GM21367 (cell line): ENCODE measurements at regions not wholly inside any gene's neighbourhood (a gene's known extent, or its start where the extent isn't known, plus 50 kb on each side); places are given as distances from the start of the nearest gene placed in this dataset.

Experiments used
- ATAC-seq: cut with Tn5 transposase; IDR thresholded peaks from one replicate; pipeline ENCODE4 v1.9.1; 2021; ENCODE audit not compliant: unreplicated experiment

DNA sequence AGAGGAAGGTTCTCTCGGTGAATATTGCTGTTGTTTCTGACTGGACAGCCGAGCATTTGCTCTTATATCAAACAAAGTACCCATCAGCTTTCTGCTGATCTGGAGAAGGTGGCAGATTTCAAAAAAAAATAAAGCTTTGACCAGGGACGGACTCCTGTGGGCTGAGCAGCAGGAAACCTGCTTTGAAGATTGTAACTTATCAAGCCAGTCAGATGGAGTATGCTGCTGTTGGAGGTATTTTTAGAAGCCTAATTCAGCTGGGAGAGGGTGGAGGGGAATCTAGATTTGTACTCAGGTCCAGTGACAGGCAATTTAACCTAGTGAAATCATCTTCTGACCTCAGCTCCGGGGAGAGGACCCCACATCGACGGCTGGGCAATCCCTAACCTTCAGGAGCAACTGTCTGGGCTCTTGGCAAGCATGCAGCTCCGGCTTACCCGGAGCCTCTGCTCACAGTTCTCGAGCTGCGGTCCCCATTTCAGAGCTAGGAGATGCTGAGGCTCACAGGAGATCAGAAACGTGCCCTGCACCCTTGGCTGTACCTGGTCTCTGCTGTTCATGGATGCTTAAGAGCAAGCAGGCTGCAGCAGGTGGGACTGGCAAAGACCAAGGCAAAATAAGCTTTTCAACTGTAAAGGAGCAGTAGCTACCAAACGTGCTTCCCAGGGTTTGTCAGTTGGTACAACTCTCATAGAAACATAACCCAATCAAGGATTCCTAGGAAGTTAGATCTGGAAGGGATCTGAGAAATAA lies 89.3 kb upstream of the ST8SIA2 start:
- ATAC-seq, result no peak

- no peak for ATAC-seq
These were observed 88.3 kb upstream of the ST8SIA2 start for GRCh38 chr15:92305343-92305742.

- ATAC-seq, result no peak
These were observed 87.0 kb upstream of the ST8SIA2 start for GRCh38 chr15:92306663-92307062.

DNA sequence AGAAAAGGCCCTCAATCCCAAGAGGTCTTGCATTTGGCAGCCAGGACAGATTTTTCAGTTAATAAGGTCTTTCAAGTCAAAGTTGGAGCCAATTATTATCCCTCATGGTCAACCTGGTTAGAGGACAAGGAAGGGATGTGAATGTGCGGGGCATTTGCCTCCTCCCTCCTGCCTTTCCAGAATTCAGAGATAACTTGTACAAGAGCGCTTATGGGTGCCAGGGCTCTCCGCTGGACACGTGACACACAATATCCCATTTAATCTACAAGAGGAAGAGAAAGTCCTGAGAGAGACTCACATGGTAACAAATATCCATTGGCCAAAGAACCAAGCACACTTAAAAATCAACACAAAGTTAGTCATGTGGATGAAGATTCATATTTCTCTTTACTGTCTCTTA lies 78.5 kb upstream of the ST8SIA2 start:
- ATAC-seq, result no peak

DNA sequence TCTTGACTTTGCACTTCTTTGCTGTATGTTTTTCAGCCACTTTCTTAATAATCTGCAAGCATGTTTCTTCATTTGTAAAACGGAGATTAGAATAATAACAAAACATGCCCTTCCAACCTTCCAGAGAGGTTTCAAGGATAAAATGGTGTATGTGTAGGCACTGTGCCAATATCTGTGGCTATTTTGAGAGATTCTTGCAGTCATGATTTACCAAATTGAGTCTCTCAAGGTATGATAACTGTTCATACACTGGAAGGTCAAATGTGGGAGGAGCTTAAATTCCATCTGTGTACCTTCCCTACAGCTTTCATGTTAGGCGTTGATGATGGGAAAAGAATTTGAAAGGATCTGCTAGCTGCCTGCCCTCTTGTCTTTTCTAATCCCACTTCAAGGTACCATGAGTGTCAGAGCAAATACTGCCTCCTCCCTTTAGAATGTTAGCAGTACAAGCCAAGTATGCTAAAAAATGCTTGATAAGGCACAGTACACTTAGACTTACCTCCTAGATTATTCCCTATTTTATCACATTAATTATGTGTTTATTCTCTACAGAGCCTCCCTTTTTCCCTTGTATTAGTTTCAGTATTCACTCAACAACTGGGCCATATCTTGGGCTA lies 78.0 kb upstream of the ST8SIA2 start:
- no peak for ATAC-seq

DNA sequence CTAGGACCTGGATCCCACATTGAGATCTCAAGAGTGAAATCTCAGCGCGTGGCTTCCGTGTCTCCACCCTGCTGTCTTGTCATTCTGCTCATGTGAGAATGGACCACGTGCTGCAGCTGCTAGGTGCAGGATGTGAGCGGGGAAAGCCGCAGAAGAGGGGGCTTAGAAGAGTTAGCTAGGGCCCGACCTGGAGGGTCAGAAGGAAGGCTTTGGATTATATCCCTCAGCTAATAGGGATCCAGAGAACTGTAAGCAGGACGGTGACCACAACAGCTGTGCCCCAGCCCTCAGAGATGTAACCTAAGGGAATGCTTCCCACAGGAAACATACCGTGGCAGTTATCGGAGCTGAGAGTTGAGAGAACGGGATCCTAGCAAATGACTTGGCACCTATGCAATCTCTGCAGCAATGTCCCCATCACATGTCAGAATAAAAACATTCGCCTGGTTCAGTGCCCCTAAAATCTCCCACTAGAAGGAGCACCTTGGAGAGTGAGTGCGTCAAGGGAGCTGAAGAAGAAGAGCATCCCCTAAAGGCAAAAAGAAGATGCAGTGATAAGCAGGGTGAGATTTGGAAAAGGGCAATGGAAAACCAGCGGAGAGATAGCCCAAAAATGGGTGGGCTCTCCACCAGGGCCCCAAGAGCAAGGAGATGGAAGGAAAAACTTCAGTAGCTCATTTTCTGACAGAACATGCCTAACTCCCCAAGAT lies 76.9 kb upstream of the ST8SIA2 start:
- ATAC-seq, result no peak

- ATAC-seq, result no peak
These were observed 73.5 kb upstream of the ST8SIA2 start for GRCh38 chr15:92320012-92320699.

GRCh38 chr15:92322566-92323355 lies 70.9 kb upstream of the ST8SIA2 start:
- ATAC-seq, result no peak

DNA sequence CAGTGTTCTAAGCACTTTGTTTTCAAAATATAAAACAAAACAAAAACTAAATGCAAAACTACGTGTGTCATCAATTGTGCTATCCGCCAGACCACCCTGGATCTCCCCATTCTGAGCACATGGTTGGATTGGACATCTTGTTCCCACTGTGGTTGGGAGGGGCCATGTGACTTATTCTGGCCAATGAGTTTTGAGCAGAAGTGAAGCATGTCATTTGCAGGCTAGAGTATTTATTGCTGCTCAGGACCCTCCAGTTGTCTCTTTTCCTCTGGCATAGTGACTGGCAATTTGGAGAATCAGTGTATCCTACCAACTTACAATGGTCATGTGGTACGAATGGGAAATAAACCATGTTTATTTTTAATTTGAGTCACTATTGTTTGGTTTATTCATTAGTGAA lies 70.2 kb upstream of the ST8SIA2 start:
- no peak for ATAC-seq

DNA sequence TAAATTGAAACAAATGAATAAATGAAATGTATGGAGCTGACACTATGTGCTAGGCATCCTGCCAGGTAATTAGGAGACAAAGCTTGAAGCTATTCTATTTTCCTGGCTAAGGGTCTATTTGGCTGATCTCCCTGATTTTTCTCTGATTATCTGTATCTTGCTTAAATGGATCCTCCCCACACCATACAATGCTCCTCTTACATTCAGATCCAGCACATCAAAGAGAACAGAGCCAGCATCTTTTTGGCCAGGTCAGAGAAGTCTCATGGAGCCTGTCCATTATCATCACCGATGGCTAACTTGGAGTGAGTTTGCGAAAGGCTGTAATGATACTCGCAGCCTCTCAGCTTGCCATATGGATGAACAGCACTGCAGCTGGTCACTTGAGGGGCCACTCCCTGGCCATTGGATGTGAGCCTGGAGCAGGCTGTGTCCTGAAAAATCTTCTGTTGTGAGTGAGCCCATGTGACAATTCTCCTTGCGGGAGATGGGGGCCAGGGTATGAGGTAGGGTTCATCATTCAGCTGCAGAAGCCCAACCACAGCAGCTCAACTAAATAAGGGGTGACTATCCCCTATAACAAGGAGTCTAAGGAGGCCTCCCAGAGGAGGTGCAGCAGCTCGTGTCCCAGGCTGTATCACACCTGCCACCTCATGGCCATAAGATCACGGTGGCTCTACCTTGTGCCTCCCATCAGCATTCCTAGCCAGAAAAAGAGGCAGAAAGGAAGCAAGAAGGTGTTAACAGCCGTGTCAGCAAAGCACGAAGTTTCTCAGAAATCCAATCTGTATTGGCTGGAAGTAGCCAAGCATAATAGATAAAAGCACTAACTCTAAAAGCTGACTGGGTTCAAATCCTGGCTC lies 69.3 kb upstream of the ST8SIA2 start:
- ATAC-seq, result no peak

DNA sequence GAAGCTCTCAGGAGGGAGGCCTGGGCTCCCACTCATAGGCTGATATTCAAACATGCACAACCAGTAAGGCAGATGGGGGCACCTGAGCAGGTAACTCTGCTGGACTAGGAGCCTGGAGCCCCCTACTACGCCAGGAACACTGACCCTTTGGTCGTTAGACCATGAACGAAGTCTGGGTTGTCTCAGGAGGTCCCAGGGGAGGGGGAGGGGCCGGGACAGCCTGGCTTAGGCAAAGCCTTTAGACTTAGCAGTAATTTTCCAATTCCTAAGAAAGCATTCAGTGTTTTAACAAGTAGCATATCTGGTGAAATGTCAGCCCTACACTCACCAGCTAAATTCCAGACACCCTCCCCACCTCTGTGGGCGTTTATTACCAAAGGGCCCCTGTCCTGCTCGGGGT lies 67.4 kb upstream of the ST8SIA2 start:
- ATAC-seq, result no peak

DNA sequence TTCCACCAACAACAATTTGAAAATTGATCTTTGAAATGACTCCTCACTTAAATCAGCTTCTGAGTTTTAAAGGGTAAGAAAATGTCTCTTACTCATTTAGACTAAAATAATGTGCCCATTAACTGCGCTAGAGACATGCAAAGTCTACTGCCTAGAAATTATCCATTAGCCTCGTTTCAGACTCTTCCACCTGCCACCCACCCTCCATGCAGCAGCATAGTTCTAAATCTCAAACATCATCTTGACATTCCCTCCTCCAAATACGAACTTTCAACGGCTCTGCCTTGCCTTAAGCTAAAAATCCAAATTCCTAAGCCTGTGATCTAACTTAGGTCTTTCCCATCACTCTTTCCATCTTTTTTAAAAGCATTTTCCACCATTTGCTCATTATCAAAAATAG lies 66.6 kb upstream of the ST8SIA2 start:
- ATAC-seq, result no peak

- no peak for ATAC-seq
These were observed 65.5 kb upstream of the ST8SIA2 start for GRCh38 chr15:92328207-92328606.

DNA sequence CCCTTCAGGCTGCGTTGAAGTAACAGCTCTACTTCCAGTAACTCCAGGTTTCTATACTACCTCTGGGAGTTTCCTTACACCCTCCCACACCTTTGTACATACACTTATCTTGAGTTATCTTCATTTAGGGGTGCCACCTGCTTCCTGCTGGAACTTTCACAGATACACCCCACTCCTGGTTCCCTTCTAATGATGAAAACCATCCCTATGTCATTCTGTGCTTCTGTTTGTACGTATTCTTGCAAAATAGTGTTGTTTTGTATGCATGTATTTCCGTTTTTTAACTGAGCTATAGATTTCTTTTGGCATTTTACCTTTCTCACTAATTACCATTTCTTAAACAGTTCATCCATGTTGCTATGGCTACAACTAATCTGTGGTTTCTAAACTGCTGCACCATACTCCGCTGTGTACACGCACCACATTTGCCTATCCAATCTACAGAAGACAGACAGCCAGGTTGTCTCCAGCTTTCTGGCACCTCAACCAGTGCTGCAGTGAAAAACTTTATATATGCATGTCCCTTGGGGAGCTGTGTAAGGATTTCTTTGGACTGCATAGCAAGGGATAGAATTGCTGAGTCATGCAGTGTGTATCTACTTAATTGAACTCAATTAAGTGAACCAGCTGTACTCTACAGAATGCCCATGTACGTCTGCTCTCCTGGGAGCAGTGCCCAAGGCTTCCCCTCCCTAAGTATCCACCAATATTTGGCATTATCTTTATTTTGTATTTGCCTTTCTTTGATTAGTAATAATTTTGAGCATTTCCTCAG lies 61.4 kb upstream of the ST8SIA2 start:
- no peak for ATAC-seq

DNA sequence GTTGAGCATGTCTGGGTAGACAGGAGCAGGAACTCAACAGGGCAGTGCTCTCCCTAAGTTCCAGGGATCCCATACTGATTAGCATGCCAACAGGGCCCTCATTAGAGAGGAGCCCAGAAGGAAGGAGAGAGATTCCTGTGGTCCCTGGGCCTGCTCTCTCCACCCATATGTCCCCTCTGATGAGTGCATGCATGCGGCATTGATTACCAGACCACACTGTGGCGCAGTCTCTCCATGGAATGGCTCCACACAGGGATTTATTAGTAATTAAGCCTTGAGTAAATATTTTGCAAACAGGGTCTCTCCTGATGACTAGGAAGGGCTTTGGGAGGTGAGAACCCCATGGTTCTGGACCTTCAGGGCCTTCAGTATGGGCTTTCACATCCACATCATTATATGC lies 60.0 kb upstream of the ST8SIA2 start:
- ATAC-seq, result no peak

DNA sequence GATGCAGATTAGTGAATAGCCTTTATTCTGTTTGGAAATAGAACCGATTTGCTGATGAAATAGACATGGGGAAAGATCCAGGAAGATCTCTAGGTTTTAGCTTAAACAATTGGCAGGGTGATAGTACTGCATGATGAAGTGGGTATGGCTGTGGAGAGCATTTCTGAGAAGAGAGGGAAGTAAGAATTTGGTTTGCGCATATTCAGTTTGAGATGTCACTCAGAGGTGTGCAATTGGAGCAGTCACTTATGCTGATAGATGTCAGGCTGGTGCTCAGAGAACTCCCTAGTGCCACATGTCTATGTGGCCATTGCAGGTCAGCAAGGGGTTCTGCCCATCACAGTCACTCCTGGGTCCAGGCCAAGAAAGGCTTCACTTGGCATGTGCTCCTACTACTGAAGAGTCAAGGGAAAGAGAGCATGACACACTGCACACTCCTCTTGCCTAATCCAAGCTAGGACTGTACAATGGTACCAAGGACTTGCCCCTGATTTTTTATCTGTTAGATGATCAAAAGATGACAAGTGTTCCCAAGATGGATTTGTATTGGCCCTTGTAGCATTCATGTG lies 57.2 kb upstream of the ST8SIA2 start:
- no peak for ATAC-seq

DNA sequence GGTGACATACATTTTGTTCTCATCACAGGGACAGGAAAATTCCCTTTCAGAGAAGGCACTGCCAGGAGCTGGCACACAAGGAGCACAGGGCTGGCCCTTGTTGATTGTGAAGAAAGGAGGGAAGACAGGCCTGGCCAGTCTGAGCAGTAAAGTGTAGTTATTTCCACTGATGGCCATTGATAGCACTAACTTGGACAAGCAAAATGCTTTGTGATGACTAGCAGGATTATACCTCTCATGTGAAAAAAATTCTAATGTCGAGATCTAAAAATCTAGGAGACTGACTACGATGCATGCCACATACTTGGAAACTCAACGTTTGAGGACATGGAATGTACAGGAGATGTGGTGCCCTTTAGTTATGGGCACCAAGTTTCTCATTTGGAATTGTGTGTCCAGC lies 54.3 kb upstream of the ST8SIA2 start:
- no peak for ATAC-seq
